Subcutaneous abdominal adipose tissue (tissue), 5 donors: ENCODE measurements at regions not wholly inside any gene's neighbourhood (a gene's known extent, or its start where the extent isn't known, plus 50 kb on each side); places are given as distances from the start of the nearest gene placed in this dataset.

ENCODE experiments used
- H3K27ac ChIP-seq: one replicate; pipeline ENCODE4 v1.7.0; 2013; ENCODE audit warnings: low read depth, mild to moderate bottlenecking, inconsistent platforms, low read length, moderate library complexity
- H3K27me3 ChIP-seq, 5 donors: one replicate each; pipeline ENCODE4 v1.7.0; 2013; ENCODE audit warnings: low read length in 5 of 5, inconsistent platforms in 1 of 5; ENCODE audit not compliant: control insufficient read depth in 5 of 5, insufficient read depth in 4 of 5
- H3K36me3 ChIP-seq, 5 donors: one replicate each; pipeline ENCODE4 v1.7.0; 2013; ENCODE audit warnings: low read length in 5 of 5; ENCODE audit not compliant: control insufficient read depth in 5 of 5, insufficient read depth in 5 of 5
- H3K4me1 ChIP-seq, 5 donors: one replicate each; pipeline ENCODE4 v1.7.0; 2013; ENCODE audit warnings: low read length in 5 of 5, mild to moderate bottlenecking in 3 of 5, moderate library complexity in 1 of 5; ENCODE audit not compliant: control insufficient read depth in 5 of 5, insufficient read depth in 5 of 5
- H3K4me3 ChIP-seq, 5 donors: one replicate each; pipeline ENCODE4 v1.7.0; 2013; ENCODE audit warnings: low read length in 5 of 5, low read depth in 1 of 5
- H3K9ac ChIP-seq, 5 donors: one replicate each; pipeline ENCODE4 v1.7.0; 2013; ENCODE audit warnings: low read length in 5 of 5, mild to moderate bottlenecking in 4 of 5, moderate library complexity in 3 of 5
- H3K9me3 ChIP-seq, 5 donors: one replicate each; pipeline ENCODE4 v1.7.0; 2013; ENCODE audit warnings: low read length in 5 of 5; ENCODE audit not compliant: control insufficient read depth in 5 of 5
- donor health status: healthy.
- donor health status: healthy.
- donor health status: healthy.
- donor health status: healthy.
- donor health status: healthy.

DNA sequence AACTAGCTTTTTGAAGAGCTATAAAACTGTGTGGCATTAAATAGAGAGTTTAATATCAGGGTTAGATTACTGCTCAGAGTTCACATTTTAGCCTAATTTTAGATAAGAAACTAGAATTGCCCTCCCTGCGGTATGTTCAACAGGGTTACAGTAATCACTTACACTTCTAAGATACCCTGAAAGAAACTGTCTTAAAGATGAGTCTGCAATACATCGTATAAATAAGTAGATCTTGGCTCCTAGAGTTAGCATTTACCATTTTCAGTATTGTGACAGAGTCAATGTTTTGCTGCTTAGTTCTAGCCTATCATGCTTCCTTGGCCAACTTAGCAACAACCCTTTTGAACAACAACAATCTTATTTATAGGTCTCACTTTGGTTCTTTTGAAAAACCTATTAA lies 217.8 kb upstream of the NDST4 start:
- no peak overlapping the region for H3K27ac ChIP-seq
- H3K4me3 ChIP-seq: no peak overlapping the region
- H3K9me3 ChIP-seq: no peaks in the 10 kb centered on the region
- no peaks in the 10 kb centered on the region for H3K27me3 ChIP-seq
- no peaks in the 10 kb centered on the region for H3K36me3 ChIP-seq
- H3K9ac ChIP-seq: no peak overlapping the region
- peaks cover 0 to 7% (median 3%) of the 10 kb centered on the region in 5 donors for H3K4me1 ChIP-seq

DNA sequence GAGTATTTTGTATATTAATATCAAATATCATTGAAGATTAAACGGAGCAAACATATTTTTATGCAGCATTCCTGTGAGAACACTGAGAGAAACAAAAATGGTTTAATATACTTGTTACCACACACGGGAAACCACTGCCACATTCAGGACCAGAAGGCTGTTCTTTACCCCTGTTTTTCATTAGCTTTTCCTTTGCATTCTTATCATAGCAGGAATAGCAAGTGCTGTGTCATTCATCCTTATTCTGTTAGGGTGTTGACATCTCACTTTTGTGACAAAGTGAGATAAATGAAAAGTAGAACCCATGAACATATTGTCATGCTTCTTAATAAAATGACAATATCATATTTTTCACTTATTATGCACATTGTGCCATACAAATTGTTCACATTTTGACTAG lies 212.4 kb upstream of the NDST4 start:
- no peaks in the 10 kb centered on the region for H3K4me1 ChIP-seq
- H3K9ac ChIP-seq: no peak overlapping the region
- no peaks in the 10 kb centered on the region for H3K9me3 ChIP-seq

DNA sequence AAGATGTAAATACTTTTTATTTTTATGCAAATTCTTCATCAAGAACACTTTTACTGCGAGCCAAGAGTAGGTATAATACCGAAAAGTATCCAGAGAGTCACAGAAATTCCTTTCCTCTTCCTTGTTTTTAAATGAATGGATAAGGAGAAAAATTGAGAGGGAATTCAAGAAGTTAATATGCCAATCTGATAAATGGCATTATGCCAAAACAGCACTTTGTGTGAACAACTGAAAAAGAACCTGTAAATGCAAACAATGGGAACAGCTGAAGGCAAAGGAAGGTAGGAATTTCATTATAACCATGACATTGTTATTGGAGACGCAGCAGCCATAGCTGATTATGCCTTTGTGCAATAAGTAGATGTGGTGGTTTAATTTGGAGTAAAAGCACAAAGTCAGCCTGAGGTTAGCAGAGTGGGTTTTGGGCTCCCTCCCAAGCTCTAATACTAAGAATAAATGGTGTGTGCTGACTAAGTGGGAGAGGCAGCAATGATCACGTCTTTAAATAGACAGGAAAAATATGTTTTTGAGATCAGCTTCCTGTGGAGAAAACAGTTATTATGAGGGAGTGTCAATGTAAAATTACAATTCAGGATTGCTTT lies 209.8 kb upstream of the NDST4 start:
- Histone ChIP-seq H3K4me1 (no peaks in the 10 kb centered on the region), H3K9ac (no peak overlapping the region), H3K27ac (no peak overlapping the region), H3K9me3 (no peaks in the 10 kb centered on the region), H3K36me3 (no peaks in the 10 kb centered on the region), H3K27me3 (no peaks in the 10 kb centered on the region), H3K4me3 (no peak overlapping the region)

More for the DNA sequence above, 212.4 kb upstream of the NDST4 start:
- Histone ChIP-seq H3K27me3 (no peaks in the 10 kb centered on the region), H3K4me3 (no peak overlapping the region), H3K36me3 (no peaks in the 10 kb centered on the region), H3K27ac (no peak overlapping the region)

DNA sequence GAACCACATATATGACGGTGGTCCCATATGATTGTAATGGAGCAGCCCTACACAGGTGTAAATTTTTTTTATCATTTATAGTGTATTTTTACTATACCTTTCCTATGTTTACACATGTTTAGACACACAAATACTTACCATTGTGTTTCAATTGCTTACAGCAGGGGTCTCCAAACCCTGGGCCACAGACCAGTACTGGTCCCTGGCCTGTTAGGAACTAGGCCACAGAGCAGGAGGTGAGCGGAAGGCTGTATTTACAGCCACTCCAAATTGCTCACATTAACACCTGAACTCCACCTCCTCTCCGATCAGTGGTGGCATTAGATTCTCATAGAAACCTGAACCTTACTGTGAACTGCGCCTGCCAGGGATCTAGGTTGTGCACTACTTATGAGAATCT lies 201.8 kb upstream of the NDST4 start:
- Histone ChIP-seq H3K4me3 (no peak overlapping the region), H3K4me1 (no peaks in the 10 kb centered on the region), H3K36me3 (no peaks in the 10 kb centered on the region), H3K9me3 (no peaks in the 10 kb centered on the region), H3K27ac (no peak overlapping the region), H3K27me3 (no peaks in the 10 kb centered on the region), H3K9ac (no peak overlapping the region)

DNA sequence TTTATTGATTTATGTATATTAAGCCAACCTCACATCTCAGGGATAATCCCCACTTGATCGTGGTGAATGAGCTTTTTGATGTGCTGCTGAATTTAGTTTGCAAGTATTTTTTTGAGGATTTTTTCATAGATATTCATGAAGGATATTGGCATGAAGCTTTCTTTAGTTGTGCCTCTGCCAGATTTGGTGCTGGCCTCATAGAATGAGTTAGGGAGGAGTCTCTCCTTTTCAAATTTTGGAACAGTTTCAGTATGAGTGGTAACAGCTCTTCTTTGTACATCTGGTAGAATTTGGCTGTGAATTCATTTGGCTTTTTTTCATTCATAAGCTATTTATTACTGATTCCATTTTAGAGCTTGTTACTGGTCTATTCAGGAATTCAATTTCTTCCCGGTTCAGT lies 197.2 kb upstream of the NDST4 start:
- H3K4me3 ChIP-seq: no peak overlapping the region
- no peak overlapping the region for H3K9ac ChIP-seq
- H3K27me3 ChIP-seq: no peaks in the 10 kb centered on the region
- no peaks in the 10 kb centered on the region for H3K9me3 ChIP-seq
- H3K4me1 ChIP-seq: no peaks in the 10 kb centered on the region
- H3K27ac ChIP-seq: no peak overlapping the region
- no peaks in the 10 kb centered on the region for H3K36me3 ChIP-seq

DNA sequence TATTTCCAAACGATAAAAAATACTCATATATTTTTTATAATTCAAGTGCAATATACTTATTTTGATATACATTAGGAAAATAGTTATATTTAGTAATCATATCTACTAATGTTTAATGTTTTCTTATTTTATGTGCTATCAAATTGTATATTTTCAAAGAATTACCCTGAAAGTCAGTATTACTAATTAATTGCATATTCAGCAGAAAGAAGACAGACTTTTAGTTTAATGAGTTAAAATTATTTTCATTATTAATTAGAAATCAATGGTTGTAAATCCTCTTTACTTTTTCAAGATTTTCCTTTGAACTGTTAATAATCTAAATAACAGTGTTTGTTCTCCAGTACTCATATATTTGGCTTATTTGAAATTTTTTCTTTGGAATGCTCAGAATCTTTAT lies 181.3 kb upstream of the NDST4 start:
- Histone ChIP-seq H3K4me3 (no peak overlapping the region), H3K4me1 (no peaks in the 10 kb centered on the region), H3K27me3 (no peaks in the 10 kb centered on the region), H3K9ac (no peak overlapping the region), H3K36me3 (no peaks in the 10 kb centered on the region), H3K27ac (no peak overlapping the region), H3K9me3 (no peaks in the 10 kb centered on the region)

DNA sequence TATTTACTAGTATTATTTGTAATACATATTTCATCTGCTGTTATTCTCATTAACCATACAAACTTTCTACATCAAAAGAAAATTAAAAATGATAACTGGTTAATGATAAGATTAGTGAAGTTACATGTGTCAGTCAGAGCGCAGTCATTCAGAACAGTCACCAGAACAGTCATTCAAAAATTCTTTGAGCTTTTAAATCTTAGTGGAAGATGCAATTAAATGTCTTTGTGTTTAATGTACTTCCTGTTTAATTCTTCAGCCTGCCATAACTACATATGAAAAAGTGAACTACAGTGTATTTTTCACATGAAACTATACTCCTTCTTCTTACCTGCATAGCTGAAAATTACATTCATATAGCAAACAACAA lies 179.7 kb upstream of the NDST4 start:
- H3K9ac ChIP-seq: no peak overlapping the region
- no peaks in the 10 kb centered on the region for H3K9me3 ChIP-seq
- H3K27me3 ChIP-seq: no peaks in the 10 kb centered on the region
- no peak overlapping the region for H3K27ac ChIP-seq
- H3K4me1 ChIP-seq: no peaks in the 10 kb centered on the region
- H3K36me3 ChIP-seq: no peaks in the 10 kb centered on the region
- H3K4me3 ChIP-seq: no peak overlapping the region

DNA sequence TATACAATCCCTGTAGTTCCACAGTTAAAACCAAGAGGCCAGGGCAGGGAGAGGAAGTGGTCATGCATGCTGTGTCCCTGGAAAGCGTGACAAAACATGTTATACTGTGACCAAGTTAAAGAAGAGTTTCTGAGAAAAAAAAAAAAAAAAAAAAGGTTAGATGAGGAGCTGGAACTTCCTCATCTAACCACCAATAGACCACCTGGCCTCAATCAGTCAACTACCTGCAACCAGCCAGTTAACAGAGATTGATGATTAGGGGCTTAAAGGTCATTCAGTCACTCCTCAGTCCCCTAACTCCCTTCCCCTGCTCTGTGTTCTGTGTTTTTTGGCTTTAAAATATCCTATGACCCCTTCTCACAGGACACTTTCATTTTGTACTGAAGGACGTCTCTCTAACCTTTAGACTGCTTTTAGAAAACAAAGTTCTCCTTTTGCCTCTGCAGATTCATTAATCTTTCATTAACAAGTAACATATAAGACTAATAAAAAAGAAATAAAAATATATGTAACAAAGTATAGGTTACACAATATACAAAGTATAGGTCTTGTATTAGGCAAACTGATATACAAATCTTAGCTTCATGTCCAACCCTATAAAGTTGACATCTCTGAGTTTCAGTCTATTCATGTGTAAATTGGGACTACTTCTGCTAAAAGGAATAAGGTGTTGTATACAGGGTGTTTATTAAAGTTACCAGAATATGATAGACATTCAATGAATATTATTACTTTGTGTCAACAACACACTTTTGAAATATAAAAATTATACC lies 179.1 kb upstream of the NDST4 start:
- Histone ChIP-seq H3K27me3 (no peaks in the 10 kb centered on the region), H3K9me3 (no peaks in the 10 kb centered on the region), H3K4me1 (no peaks in the 10 kb centered on the region), H3K4me3 (no peak overlapping the region), H3K9ac (no peak overlapping the region), H3K36me3 (no peaks in the 10 kb centered on the region), H3K27ac (no peak overlapping the region)

DNA sequence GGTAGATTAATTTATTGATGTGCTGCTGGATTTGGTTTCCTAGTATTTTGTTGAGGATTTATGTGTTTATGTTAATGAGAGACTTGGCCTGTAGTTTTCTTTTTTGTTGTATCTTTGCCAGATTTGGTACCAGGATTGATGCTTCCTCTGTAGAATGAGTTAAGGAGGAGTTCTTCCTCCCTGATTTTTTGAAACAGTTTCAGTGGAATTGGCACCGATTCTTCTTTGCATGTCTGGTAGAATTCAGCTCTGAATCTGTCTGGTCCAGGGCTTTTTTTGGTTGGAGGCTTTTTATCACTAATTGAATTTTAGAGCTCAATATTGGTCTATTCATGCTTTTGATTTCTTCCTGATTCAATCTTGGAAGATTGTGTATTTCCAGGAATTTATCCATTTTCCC lies 174.0 kb upstream of the NDST4 start:
- Histone ChIP-seq H3K27ac (no peak overlapping the region), H3K9me3 (no peaks in the 10 kb centered on the region), H3K27me3 (no peaks in the 10 kb centered on the region), H3K9ac (no peak overlapping the region), H3K4me3 (no peak overlapping the region), H3K4me1 (peaks cover 0 to 7% (median 0%) of the 10 kb centered on the region in 5 donors), H3K36me3 (no peaks in the 10 kb centered on the region)

DNA sequence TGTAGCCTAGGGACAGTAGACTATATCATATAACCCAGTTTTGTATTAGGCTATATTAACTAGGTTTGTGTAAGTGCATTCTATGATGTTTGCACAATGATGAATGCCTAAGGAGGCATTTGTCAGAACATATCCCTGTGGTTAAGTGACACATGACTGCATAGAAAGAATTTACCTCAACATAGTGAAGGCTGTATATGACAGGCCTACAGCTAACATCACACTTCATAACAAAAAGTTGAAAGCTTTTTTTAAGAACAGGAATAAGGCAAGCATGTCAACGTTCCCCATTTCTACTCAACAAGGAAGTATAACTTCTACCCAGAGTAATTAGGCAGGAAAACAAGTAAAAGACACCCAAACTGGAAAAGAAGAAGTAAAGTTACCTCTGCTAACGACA lies 165.9 kb upstream of the NDST4 start:
- Histone ChIP-seq H3K9me3 (no peaks in the 10 kb centered on the region), H3K4me3 (no peak overlapping the region), H3K4me1 (peaks cover 0 to 3% (median 0%) of the 10 kb centered on the region in 5 donors), H3K27me3 (no peaks in the 10 kb centered on the region), H3K9ac (no peak overlapping the region), H3K36me3 (no peaks in the 10 kb centered on the region), H3K27ac (no peak overlapping the region)
